Karpas-422 (cell line): ENCODE measurements at regions not wholly inside any gene's neighbourhood (a gene's known extent, or its start where the extent isn't known, plus 50 kb on each side); places are given as distances from the start of the nearest gene placed in this dataset.

Source experiments
- DNase-seq: peaks from one replicate; pipeline ENCODE4 v3.0.0-alpha.2; 2015
- H2AFZ ChIP-seq: fragments of 200-600 bp; sonication (generic); 2 replicates; pipeline ENCODE4 v1.6.1; 2014; ENCODE audit warnings: antibody characterized with exemption, low read length, mixed read lengths
- H3K27ac ChIP-seq: fragments of 200-600 bp; sonication (generic); 2 replicates; pipeline ENCODE4 v1.5.1; 2014; ENCODE audit warnings: mild to moderate bottlenecking, low read length, moderate library complexity
- H3K27me3 ChIP-seq: fragments of 200-600 bp; sonication (generic); 2 replicates; pipeline ENCODE4 v1.6.1; 2014; ENCODE audit warnings: low read length, mixed read lengths
- H3K36me3 ChIP-seq: fragments of 200-600 bp; sonication (generic); 2 replicates; pipeline ENCODE4 v1.6.1; 2014; ENCODE audit warnings: low read length, mixed read lengths; ENCODE audit not compliant: insufficient read depth
- H3K4me1 ChIP-seq: fragments of 200-600 bp; sonication (generic); 2 replicates; pipeline ENCODE4 v1.6.1; 2014; ENCODE audit warnings: mild to moderate bottlenecking, low read length, mixed read lengths
- H3K4me2 ChIP-seq: fragments of 200-600 bp; sonication (generic); 2 replicates; pipeline ENCODE4 v1.6.1; 2014; ENCODE audit warnings: low read length, low read depth, mild to moderate bottlenecking; ENCODE audit not compliant: poor library complexity, severe bottlenecking
- H3K4me3 ChIP-seq: fragments of 200-600 bp; sonication (generic); 2 replicates; pipeline ENCODE4 v1.5.1; 2014; ENCODE audit warnings: mild to moderate bottlenecking, antibody characterized with exemption, low read length, mixed read lengths
- H3K79me2 ChIP-seq: fragments of 200-600 bp; sonication (generic); 2 replicates; pipeline ENCODE4 v1.6.1; 2014; ENCODE audit warnings: mild to moderate bottlenecking, low read length, mixed read lengths
- H3K9ac ChIP-seq: fragments of 200-600 bp; sonication (generic); 2 replicates; pipeline ENCODE4 v1.6.0; 2014; ENCODE audit warnings: low read length
- H3K9me2 ChIP-seq: fragments of 200-600 bp; sonication (generic), shearing (Covaris generic); replicated peaks from 2 replicates; pipeline ENCODE4 v1.6.0; 2014; ENCODE audit warnings: mild to moderate bottlenecking, low read length, moderate library complexity; ENCODE audit not compliant: insufficient read depth
- H3K9me3 ChIP-seq: fragments of 300-700, 200-600 bp; sonication (generic); 2 replicates; pipeline ENCODE4 v1.6.1; 2014; ENCODE audit warnings: low read length, mixed read lengths
- H4K20me1 ChIP-seq: fragments of 200-600 bp; sonication (generic); 2 replicates; pipeline ENCODE4 v1.6.1; 2014; ENCODE audit warnings: mild to moderate bottlenecking, antibody characterized with exemption, low read length, low read depth; ENCODE audit not compliant: insufficient read depth

- H3K4me3 ChIP-seq: no peak overlapping the region
- H3K4me1 ChIP-seq: no peaks in the 10 kb centered on the region
- H3K79me2 ChIP-seq: no peaks in the 10 kb centered on the region
- H4K20me1 ChIP-seq: no peaks in the 10 kb centered on the region
- no peaks in the 10 kb centered on the region for H3K36me3 ChIP-seq
- no peak overlapping the region for H2AFZ ChIP-seq
- H3K9ac ChIP-seq: no peak overlapping the region
- no peak overlapping the region for H3K4me2 ChIP-seq
- H3K9me3 ChIP-seq: no peaks in the 10 kb centered on the region
- H3K27me3 ChIP-seq: no peaks in the 10 kb centered on the region
- H3K27ac ChIP-seq: no peak overlapping the region
- H3K9me2 ChIP-seq: no peaks in the 10 kb centered on the region
- DNase-seq: no peak
These were observed 71.5 kb upstream of the SLC39A8 start for GRCh38 chr4:102416765-102417164.

GRCh38 chr4:102420563-102421398 is 75.5 kb upstream of the SLC39A8 start:
- Histone ChIP-seq H3K9ac (no peak overlapping the region), H3K27ac (no peak overlapping the region), H2AFZ (no peak overlapping the region), H4K20me1 (no peaks in the 10 kb centered on the region), H3K4me2 (no peak overlapping the region), H3K9me2 (no peaks in the 10 kb centered on the region), H3K79me2 (no peaks in the 10 kb centered on the region), H3K36me3 (no peaks in the 10 kb centered on the region), H3K27me3 (no peaks in the 10 kb centered on the region), H3K4me1 (no peaks in the 10 kb centered on the region), H3K9me3 (no peaks in the 10 kb centered on the region), H3K4me3 (no peak overlapping the region)
- DNase-seq: peak; percentile 48

- no peaks in the 10 kb centered on the region for H3K9me3 ChIP-seq
- H3K4me3 ChIP-seq: no peak overlapping the region
- H3K79me2 ChIP-seq: no peaks in the 10 kb centered on the region
- no peak overlapping the region for H2AFZ ChIP-seq
- no peaks in the 10 kb centered on the region for H4K20me1 ChIP-seq
- H3K4me1 ChIP-seq: no peaks in the 10 kb centered on the region
- DNase-seq: no peak
- no peaks in the 10 kb centered on the region for H3K27me3 ChIP-seq
- H3K9ac ChIP-seq: no peak overlapping the region
- H3K4me2 ChIP-seq: no peak overlapping the region
- no peak overlapping the region for H3K27ac ChIP-seq
- no peaks in the 10 kb centered on the region for H3K9me2 ChIP-seq
- H3K36me3 ChIP-seq: no peaks in the 10 kb centered on the region
These were observed 77.6 kb upstream of the SLC39A8 start for GRCh38 chr4:102422843-102423242.

GRCh38 chr4:102423375-102423774 is 77.8 kb upstream of the NFKB1 start:
- Histone ChIP-seq H2AFZ (no peak overlapping the region), H3K4me1 (no peaks in the 10 kb centered on the region), H3K9ac (no peak overlapping the region), H3K27me3 (no peaks in the 10 kb centered on the region), H3K4me3 (no peak overlapping the region), H3K9me2 (no peaks in the 10 kb centered on the region), H3K27ac (no peak overlapping the region), H3K79me2 (no peaks in the 10 kb centered on the region), H3K36me3 (no peaks in the 10 kb centered on the region), H3K9me3 (no peaks in the 10 kb centered on the region), H3K4me2 (no peak overlapping the region), H4K20me1 (no peaks in the 10 kb centered on the region)
- DNase-seq: no peak

- no peak overlapping the region for H2AFZ ChIP-seq
These were observed 73.7 kb upstream of the NFKB1 start for GRCh38 chr4:102427371-102427998.

GRCh38 chr4:102428122-102428521 is 73.0 kb upstream of the NFKB1 start:
- H3K9me3 ChIP-seq: no peaks in the 10 kb centered on the region
- no peaks in the 10 kb centered on the region for H3K27me3 ChIP-seq
- no peaks in the 10 kb centered on the region for H3K79me2 ChIP-seq
- H3K36me3 ChIP-seq: no peaks in the 10 kb centered on the region
- H3K9ac ChIP-seq: no peak overlapping the region
- no peak overlapping the region for H2AFZ ChIP-seq
- DNase-seq: no peak
- H3K27ac ChIP-seq: no peak overlapping the region
- no peaks in the 10 kb centered on the region for H3K9me2 ChIP-seq
- H3K4me2 ChIP-seq: no peak overlapping the region
- no peak overlapping the region for H3K4me3 ChIP-seq
- no peaks in the 10 kb centered on the region for H4K20me1 ChIP-seq
- H3K4me1 ChIP-seq: peaks cover 7% of the 10 kb centered on the region

More at GRCh38 chr4:102427371-102427998, 73.7 kb upstream of the NFKB1 start:
- Histone ChIP-seq H3K4me2 (no peak overlapping the region), H3K27ac (no peak overlapping the region), H4K20me1 (no peaks in the 10 kb centered on the region), H3K36me3 (no peaks in the 10 kb centered on the region), H3K4me3 (no peak overlapping the region), H3K27me3 (no peaks in the 10 kb centered on the region), H3K9me3 (no peaks in the 10 kb centered on the region), H3K9ac (no peak overlapping the region), H3K79me2 (no peaks in the 10 kb centered on the region), H3K9me2 (no peaks in the 10 kb centered on the region), H3K4me1 (peaks cover 7% of the 10 kb centered on the region)
- DNase-seq: no peak

- H3K27ac ChIP-seq: no peak overlapping the region
- H3K9ac ChIP-seq: no peak overlapping the region
- no peaks in the 10 kb centered on the region for H3K27me3 ChIP-seq
- H3K4me3 ChIP-seq: no peak overlapping the region
- no peak for DNase-seq
- H3K79me2 ChIP-seq: no peaks in the 10 kb centered on the region
- H3K4me1 ChIP-seq: peaks cover 7% of the 10 kb centered on the region
- no peaks in the 10 kb centered on the region for H4K20me1 ChIP-seq
- H3K9me2 ChIP-seq: no peaks in the 10 kb centered on the region
- H2AFZ ChIP-seq: no peak overlapping the region
- no peaks in the 10 kb centered on the region for H3K36me3 ChIP-seq
- no peaks in the 10 kb centered on the region for H3K9me3 ChIP-seq
- no peak overlapping the region for H3K4me2 ChIP-seq
These were observed 71.6 kb upstream of the NFKB1 start for GRCh38 chr4:102429553-102429952.

- peak overlapping the region; percentile 90 for H2AFZ ChIP-seq
- no peak overlapping the region for H3K27ac ChIP-seq
- peak overlapping the region; percentile 70 for H3K4me3 ChIP-seq
- no peaks in the 10 kb centered on the region for H3K9me3 ChIP-seq
- peak overlapping the region; percentile 64 for H3K9ac ChIP-seq
- H3K4me2 ChIP-seq: peak overlapping the region; percentile 95
- no peaks in the 10 kb centered on the region for H3K27me3 ChIP-seq
- no peak for DNase-seq
- H3K4me1 ChIP-seq: peaks cover 7% of the 10 kb centered on the region
- no peaks in the 10 kb centered on the region for H4K20me1 ChIP-seq
- H3K9me2 ChIP-seq: no peaks in the 10 kb centered on the region
- H3K79me2 ChIP-seq: no peaks in the 10 kb centered on the region
- H3K36me3 ChIP-seq: no peaks in the 10 kb centered on the region
These were observed 70.7 kb upstream of the NFKB1 start for GRCh38 chr4:102430461-102430910.
